ENCODE measurements at regions not wholly inside any gene's neighbourhood (a gene's known extent, or its start where the extent isn't known, plus 50 kb on each side); places are given as distances from the start of the nearest gene placed in this dataset.

GRCh38 chr18:23314672-23315071 is 138.4 kb upstream of the RIOK3 start:
- Histone ChIP-seq H4K20me1 (ENCODE audit: insufficient read depth, low read length) (no peaks in the 10 kb centered on the region), H3K9me3 (ENCODE audit: low read length) (no peaks in the 10 kb centered on the region), H3K9me2 (ENCODE audit: insufficient read depth, low read length) (no peaks in the 10 kb centered on the region), H3K36me3 (ENCODE audit: insufficient read depth, low read length) (peaks cover 9% of the 10 kb centered on the region; the same call in 1 of the 2 replicates), H3K4me3 (ENCODE audit: low read depth, low read length, poor library complexity, severe bottlenecking) (no peak overlapping the region), H3K79me2 (ENCODE audit: insufficient read depth, low read depth, low read length) (no peaks in the 10 kb centered on the region), H3K27ac (ENCODE audit: low read depth, low read length, poor library complexity, severe bottlenecking) (no peak overlapping the region), H2AFZ (ENCODE audit: low read length) (no peak overlapping the region), H3K4me1 (ENCODE audit: insufficient read depth, low read length, poor library complexity, severe bottlenecking) (peaks cover 7% of the 10 kb centered on the region), H3K4me2 (ENCODE audit: low read length) (no peak overlapping the region)
- DNase-seq (ENCODE audit: low spot score): no peak
- no TSS peak for BruUV-seq (replicated peaks)
- intact Hi-C loops (cut with micrococcal nuclease; ENCODE audit: unreplicated experiment): no loop called here
- ChIA-PET CTCF (ENCODE audit: unreplicated experiment) (no interaction called here), POLR2A (no interaction called here)
- TF ChIP-seq EZH2phosphoT487 (IDR thresholded peaks at IDR 0.05; ENCODE audit: borderline replicate concordance, low read depth, low read length) (no peak), CTCF (conservative IDR thresholded peaks at IDR 0.05; ENCODE audit: low read length) (no peak)

- Histone ChIP-seq H3K79me2 (ENCODE audit: insufficient read depth, low read depth, low read length) (no peaks in the 10 kb centered on the region), H3K9me3 (ENCODE audit: low read length) (no peaks in the 10 kb centered on the region), H3K4me1 (ENCODE audit: insufficient read depth, low read length, poor library complexity, severe bottlenecking) (peaks cover 19% of the 10 kb centered on the region), H3K4me2 (ENCODE audit: low read length) (no peak overlapping the region), H3K4me3 (ENCODE audit: low read depth, low read length, poor library complexity, severe bottlenecking) (no peak overlapping the region), H2AFZ (ENCODE audit: low read length) (no peak overlapping the region), H3K27ac (ENCODE audit: low read depth, low read length, poor library complexity, severe bottlenecking) (no peak overlapping the region), H3K9me2 (ENCODE audit: insufficient read depth, low read length) (no peaks in the 10 kb centered on the region), H3K36me3 (ENCODE audit: insufficient read depth, low read length) (no peaks in the 10 kb centered on the region; the same call in 1 of the 2 replicates), H4K20me1 (ENCODE audit: insufficient read depth, low read length) (no peaks in the 10 kb centered on the region)
- POLR2A ChIA-PET: interaction anchor here (0.8 to 1.0 kb wide), 2 partner anchors 16 to 20 kb away, joined by 3 to 7 read pairs; no protein-coding TSS in a partner anchor
- intact Hi-C loops (cut with micrococcal nuclease; ENCODE audit: unreplicated experiment): no loop called here
- TF ChIP-seq EZH2phosphoT487 (IDR thresholded peaks at IDR 0.05; ENCODE audit: borderline replicate concordance, low read depth, low read length) (no peak), CTCF (conservative IDR thresholded peaks at IDR 0.05; ENCODE audit: low read length) (no peak)
- no TSS peak for BruUV-seq (replicated peaks)
- no peak for DNase-seq (ENCODE audit: low spot score)
- CTCF ChIA-PET (ENCODE audit: unreplicated experiment): no interaction called here
Observed at GRCh38 chr18:23316316-23316715, 136.8 kb upstream of the RIOK3 start.

- no peak for DNase-seq (ENCODE audit: low spot score)
- no peak overlapping the region for H2AFZ ChIP-seq (ENCODE audit: low read length)
- peaks cover 5% of the 10 kb centered on the region for H3K36me3 ChIP-seq (ENCODE audit: insufficient read depth, low read length)
- no peak overlapping the region for H3K4me2 ChIP-seq (ENCODE audit: low read length)
- CTCF ChIA-PET (ENCODE audit: unreplicated experiment): no interaction called here
- no peak overlapping the region for H3K4me3 ChIP-seq (ENCODE audit: low read depth, low read length, poor library complexity, severe bottlenecking)
- H3K79me2 ChIP-seq (ENCODE audit: insufficient read depth, low read depth, low read length): no peaks in the 10 kb centered on the region
- intact Hi-C loops (cut with micrococcal nuclease; ENCODE audit: unreplicated experiment): no loop called here
- no peaks in the 10 kb centered on the region for H3K9me2 ChIP-seq (ENCODE audit: insufficient read depth, low read length)
- BruUV-seq (replicated peaks): no TSS peak
- peaks cover 19% of the 10 kb centered on the region for H3K4me1 ChIP-seq (ENCODE audit: insufficient read depth, low read length, poor library complexity, severe bottlenecking)
- H3K27ac ChIP-seq (ENCODE audit: low read depth, low read length, poor library complexity, severe bottlenecking): no peak overlapping the region
- no peaks in the 10 kb centered on the region for H4K20me1 ChIP-seq (ENCODE audit: insufficient read depth, low read length)
- H3K9me3 ChIP-seq (ENCODE audit: low read length): no peaks in the 10 kb centered on the region
- TF ChIP-seq EZH2phosphoT487 (IDR thresholded peaks at IDR 0.05; ENCODE audit: borderline replicate concordance, low read depth, low read length) (no peak), CTCF (conservative IDR thresholded peaks at IDR 0.05; ENCODE audit: low read length) (no peak)
- POLR2A ChIA-PET: no interaction called here
Observed at GRCh38 chr18:23316988-23317387, 136.1 kb upstream of the RIOK3 start.
